Peyer's patch (tissue), 4 donors: ENCODE measurements at regions not wholly inside any gene's neighbourhood (a gene's known extent, or its start where the extent isn't known, plus 50 kb on each side); places are given as distances from the start of the nearest gene placed in this dataset.

ENCODE experiments used
- POLR2A ChIP-seq, 2 donors: fragments of 450-650 bp; IDR thresholded peaks; one replicate each; pipeline ENCODE4 v1.5.1; 2017; ENCODE audit warnings: antibody characterized with exemption in 2 of 2, mild to moderate bottlenecking in 2 of 2, moderate library complexity in 2 of 2
- TF ChIP-seq, protein P1 (sequence below), 6 experiments: fragments of 450-650 bp in 4 of 6; fragments of 200-600 bp in 2 of 6; sonication (generic) in 1 of 6; IDR thresholded peaks; one replicate each; pipeline ENCODE4 v1.5.1; 2017 to 2019; ENCODE audit warnings: antibody characterized with exemption in 6 of 6, mild to moderate bottlenecking in 3 of 6, moderate library complexity in 1 of 6

DNA sequence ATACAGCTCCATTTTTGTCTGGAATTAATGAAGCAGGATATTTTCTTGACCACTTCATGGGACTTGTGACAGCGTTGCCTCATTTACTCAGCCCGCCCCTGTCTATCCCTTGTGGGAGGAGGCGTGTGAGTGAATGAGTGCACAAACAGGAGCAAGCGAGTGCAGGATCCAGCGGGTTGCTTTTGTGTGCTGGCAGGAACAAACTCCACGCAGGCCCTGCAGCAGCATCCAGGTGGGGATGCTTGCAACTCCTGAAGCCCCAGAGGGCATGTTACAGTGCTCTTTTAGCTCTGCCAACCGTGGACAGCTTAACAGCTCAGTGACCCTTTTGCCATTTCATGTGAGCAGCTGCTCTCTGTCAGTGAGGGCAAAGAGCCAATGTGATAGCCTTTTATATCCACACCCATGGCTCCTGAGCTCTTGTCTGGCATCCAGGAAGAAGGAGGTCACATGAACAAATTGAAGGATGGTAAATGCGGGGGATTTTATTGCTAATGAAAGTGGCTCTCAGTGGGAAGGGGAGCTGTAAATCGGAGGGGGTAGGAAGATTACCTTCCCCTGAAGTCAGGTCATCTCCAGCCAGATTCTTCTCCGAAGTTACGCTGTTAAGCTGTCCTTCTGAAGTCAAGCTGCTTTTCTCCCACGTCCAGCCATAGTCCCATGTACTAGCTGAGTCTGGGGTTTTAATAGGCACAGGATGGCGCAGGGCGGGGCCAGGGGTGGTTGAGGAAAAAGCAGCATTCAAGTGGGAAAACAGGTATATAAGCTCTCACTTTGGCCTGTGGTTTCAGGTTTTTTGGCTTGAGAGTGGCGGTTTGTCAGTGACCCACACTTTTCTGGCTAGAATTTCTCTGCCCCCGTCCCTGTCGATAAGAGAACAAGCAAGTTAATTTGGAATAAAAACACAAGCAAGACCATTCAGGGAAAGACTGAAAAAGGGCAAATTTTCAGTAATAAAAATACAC is 714.7 kb upstream of the MBL2 start:
- TF ChIP-seq, protein P1, sequence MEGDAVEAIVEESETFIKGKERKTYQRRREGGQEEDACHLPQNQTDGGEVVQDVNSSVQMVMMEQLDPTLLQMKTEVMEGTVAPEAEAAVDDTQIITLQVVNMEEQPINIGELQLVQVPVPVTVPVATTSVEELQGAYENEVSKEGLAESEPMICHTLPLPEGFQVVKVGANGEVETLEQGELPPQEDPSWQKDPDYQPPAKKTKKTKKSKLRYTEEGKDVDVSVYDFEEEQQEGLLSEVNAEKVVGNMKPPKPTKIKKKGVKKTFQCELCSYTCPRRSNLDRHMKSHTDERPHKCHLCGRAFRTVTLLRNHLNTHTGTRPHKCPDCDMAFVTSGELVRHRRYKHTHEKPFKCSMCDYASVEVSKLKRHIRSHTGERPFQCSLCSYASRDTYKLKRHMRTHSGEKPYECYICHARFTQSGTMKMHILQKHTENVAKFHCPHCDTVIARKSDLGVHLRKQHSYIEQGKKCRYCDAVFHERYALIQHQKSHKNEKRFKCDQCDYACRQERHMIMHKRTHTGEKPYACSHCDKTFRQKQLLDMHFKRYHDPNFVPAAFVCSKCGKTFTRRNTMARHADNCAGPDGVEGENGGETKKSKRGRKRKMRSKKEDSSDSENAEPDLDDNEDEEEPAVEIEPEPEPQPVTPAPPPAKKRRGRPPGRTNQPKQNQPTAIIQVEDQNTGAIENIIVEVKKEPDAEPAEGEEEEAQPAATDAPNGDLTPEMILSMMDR (IDR thresholded peaks at IDR 0.05): no peak
- TF ChIP-seq POLR2A (IDR thresholded peaks at IDR 0.05): no peak
